Left hindlimb (tissue), 1 donor: ENCODE measurements at regions not wholly inside any gene's neighbourhood (a gene's known extent, or its start where the extent isn't known, plus 50 kb on each side); places are given as distances from the start of the nearest gene placed in this dataset.
A peak's percentile ranks its signal among the peaks of the same experiment; 100 is the strongest.

Experiments used
- DNase-seq: peaks from one replicate; pipeline ENCODE4 v3.0.0-alpha.2; 2018

GRCh38 chr5:15447209-15447608, 52.8 kb upstream of the FBXL7 start:
- no peak for DNase-seq

- DNase-seq = no peak
Measured at GRCh38 chr5:15446552-15446951, 53.4 kb upstream of the FBXL7 start.

DNA sequence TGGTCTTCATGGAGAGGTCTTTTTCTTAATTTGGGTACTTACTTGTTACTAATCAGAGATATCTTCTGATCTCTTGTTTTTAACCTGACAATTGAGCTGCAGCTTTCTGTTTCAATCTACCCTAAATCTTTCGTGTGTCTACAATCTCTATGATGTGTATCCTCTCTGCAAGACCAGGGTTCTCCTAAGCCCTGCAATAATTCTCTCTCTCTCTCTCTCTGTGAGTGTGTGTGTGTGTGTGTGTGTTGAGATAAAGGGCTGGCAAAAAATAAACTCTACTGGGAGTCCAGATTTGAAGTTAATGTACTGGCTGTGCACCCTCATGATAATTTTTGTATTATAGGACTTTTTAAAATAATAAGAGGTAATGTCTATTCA, 57.8 kb upstream of the FBXL7 start:
- no peak for DNase-seq

DNA sequence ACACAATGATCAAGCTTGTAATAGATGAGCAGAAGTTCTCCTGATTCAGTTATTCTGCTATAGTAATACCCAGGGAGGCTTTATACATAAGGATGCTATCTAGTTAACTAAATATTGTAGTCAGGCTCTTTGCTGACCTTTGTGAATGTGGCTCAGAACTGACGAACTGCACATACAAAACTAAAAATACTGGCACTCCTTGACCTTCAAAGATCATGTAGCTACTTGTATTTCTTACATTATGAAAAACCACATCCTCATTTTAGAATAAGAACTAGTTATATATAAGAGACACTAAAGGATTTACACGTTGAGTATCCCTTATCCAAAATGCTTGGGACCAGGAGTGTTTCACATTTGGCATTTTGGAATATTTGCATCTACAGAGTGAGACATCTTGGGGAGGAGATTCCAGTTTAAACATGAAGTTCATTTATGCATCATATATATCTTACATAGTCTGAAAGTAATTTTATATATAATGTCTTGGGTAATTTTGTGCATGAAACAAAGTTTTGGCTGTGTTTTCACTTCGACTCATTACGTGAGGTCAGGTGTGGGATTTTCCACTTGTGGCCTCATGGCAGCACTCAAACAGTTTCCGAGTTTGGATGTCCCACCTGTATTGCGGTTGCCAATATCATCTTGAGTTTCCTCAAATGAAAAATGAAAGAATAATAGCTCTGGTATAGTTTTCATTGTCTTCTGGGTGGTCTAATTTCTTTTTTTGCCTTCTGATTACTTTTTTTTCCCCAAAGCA, 58.4 kb upstream of the FBXL7 start:
- no peak for DNase-seq

- DNase-seq = no peak
Measured at GRCh38 chr5:15440434-15440833, 59.5 kb upstream of the FBXL7 start.

GRCh38 chr5:15439801-15440200, 60.2 kb upstream of the FBXL7 start:
- no peak for DNase-seq

GRCh38 chr5:15433709-15434108, 66.3 kb upstream of the FBXL7 start:
- DNase-seq = no peak

DNA sequence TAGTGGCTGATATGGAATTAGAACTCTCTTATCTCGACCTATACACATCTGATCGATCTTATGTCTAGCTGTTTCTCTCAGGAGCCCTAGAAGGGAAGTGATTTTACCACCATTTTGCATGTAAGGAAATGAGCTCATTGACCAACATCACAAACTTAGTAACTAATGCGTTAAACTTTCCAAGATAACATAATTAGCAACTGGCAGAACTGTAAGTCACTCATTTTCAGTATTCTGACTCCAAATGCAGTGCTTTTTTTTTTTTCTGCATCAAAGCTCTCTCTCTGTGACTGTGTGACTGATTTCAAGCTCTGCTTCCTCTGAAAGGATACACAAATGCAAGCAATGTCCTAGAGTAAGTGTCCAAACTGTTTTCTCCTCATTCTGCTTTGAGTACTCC, 68.1 kb upstream of the FBXL7 start:
- no peak for DNase-seq

DNA sequence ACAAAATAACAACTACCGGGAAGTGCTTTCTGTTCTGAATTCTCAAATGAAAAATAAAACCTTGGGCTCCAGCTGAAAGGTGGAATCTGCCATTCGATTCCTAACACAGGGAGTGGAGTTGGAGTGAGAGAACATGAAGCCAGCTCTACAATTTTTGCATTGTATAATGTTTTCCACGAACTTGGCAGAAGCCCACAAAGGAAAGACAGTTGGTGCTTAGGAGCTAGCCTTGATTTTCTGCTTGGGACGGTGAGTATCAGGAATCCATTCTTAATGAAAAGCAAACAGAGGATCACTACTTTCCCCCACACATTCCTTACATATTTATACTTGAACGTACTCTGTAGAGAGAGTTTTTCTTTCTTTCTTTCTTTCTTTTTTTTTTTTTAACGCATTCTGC, 74.2 kb upstream of the FBXL7 start:
- DNase-seq = no peak

DNA sequence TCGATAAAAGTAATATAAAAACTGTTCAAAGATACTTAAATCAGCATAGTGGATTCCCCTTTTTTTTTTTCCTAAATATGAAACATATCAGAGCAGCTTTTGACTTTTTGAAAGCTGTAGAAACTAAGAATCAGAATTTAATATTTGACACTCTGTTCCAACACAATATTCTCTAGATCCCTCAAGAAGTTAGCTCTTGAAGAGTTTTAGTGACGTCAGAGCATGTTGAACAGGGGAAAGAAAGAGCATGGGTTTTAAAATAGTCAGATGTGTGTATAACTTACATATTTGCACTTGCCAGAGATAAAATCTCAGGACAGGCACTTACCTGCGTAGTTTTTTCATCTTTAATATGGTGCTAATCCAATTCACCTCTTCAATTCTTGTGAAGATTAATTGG, 75.2 kb upstream of the FBXL7 start:
- no peak for DNase-seq

DNA sequence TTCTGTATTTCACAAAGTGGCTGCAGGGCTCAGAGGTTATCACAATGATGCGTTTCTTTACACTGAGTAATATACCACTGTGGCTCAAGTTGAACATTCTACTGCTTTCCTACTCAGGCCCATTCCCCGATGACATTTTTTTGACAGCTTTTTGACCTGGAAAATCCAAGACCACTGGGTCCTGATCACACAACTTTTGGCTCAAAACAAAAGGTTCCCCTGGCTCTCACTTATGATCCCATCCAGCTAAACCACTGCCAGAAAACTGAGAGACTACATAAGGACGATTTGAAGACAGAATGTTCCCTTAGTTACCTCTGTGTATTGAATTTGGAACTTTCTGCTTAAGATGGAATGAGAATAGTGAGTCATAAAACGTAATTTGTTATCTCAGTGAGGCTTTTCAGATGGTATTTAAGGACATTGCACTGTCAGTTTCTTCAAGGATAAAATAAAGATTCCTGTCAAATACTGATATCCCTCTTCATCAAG, 78.0 kb upstream of the FBXL7 start:
- DNase-seq = peak; percentile 46

- DNase-seq = no peak
Measured at GRCh38 chr5:15421381-15421780, 78.6 kb upstream of the FBXL7 start.

- DNase-seq = no peak
Measured at GRCh38 chr5:15420201-15420600, 79.8 kb upstream of the FBXL7 start.

GRCh38 chr5:15417156-15417555, 82.8 kb upstream of the FBXL7 start:
- DNase-seq = no peak

GRCh38 chr5:15406478-15406877, 93.5 kb upstream of the FBXL7 start:
- DNase-seq = no peak

DNA sequence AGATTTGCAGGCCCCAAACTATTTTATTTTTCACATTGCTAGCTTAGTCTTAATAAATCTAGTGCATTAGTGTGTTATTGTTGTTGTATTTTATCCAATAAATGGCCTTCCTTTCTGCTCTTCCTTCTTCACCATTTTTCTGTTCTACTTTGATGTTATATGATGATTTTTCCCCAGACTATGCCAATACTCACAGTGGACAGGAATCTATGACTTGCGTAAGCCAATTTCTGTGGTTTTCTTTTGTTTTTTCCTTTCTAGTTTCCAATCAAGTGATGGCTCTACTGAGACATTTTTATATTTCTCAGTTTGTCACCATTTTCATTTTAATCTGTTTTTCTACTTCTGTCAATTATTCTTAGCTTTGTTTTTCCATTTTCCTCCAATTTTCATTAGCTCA, 106.8 kb upstream of the FBXL7 start:
- DNase-seq = no peak

- DNase-seq = no peak
Measured at GRCh38 chr5:15391704-15392397, 108.1 kb upstream of the FBXL7 start.

DNA sequence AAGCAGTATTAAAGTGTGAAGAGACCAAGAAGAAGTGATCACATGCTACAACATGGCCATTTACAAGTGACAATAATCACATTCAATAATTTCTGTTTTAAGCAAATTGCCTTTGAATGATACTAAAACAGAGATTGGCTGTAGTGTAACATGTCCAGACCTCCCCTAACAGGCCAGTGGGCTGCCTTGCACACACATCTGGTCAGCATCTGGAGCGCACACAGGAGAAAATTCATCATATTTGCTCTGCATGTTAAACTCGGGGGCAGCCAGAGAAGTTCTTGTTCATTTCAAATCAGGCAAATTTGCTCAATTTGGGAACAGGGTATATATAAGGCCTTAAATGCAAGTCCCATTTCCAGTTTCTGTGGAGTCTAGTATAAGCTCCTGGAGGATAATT, 111.1 kb upstream of the FBXL7 start:
- DNase-seq = no peak

DNA sequence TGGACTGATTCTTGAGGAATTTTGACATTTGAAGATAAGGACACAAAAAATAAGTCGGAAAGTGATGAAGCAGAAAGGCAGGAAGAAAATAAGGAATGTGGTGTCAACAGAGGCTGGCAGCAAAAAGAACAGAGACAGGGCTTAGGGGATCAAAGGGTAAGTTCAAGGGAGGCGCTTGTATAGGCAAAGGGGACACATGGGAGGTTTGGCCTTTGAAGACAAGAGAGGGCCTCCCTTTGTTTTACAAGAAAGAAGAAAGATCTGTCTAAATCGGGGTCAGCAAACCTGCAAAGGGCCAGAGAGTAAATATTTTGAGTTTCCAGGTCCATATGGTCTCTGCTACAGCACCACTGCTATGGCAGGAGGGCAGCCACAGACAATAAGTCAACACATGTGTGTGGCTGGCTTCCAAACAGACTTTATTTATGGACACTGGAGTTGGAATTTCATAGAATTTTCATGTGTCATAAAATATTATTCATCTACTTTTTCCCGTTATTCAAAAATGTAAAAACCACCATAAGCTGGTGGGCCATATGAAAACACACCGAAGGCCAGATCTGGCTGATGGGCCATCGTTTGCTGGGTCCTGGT, 112.0 kb upstream of the FBXL7 start:
- no peak for DNase-seq

- no peak for DNase-seq
Measured at GRCh38 chr5:15386122-15386521, 113.9 kb upstream of the FBXL7 start.

- DNase-seq = no peak
Measured at GRCh38 chr5:15385553-15385952, 114.4 kb upstream of the FBXL7 start.

DNA sequence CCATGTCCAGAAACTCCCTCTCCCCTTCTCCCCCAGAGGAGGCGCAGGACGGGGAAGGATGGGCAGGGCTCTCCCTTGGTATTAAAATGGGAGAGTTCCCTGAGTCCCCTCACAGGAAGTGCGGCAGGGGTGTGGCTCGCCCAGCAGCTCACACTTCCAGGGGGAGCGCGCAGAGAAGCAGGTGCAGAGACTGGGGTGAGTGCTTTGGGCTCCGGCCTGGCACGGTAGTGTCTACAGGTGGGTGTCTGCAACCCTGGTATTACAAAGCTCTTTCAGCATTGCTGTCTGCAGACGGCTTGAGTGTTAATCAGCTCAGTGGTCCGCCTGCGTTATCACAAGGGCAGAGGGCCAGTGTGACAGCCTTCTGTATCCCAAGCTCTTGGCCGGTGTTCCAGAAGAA, 114.9 kb upstream of the FBXL7 start:
- DNase-seq = no peak

GRCh38 chr5:15384581-15384980, 115.4 kb upstream of the FBXL7 start:
- no peak for DNase-seq

- DNase-seq = no peak
Measured at GRCh38 chr5:15384176-15384575, 115.8 kb upstream of the FBXL7 start.
